Bronchial epithelial cell (primary cell): ENCODE measurements at regions not wholly inside any gene's neighbourhood (a gene's known extent, or its start where the extent isn't known, plus 50 kb on each side); places are given as distances from the start of the nearest gene placed in this dataset.

Experiments used
- DNase-seq: peaks from one replicate; pipeline ENCODE4 v3.0.0-alpha.2; 2010; ENCODE audit warnings: low read depth
- FAIRE-seq: peaks from 2 replicates; lab custom pipeline; 2011; peaks lifted over from hg19 to GRCh38; lab: Jason Lieb, UNC
- H3K27me3 ChIP-seq: 2 replicates; pipeline ENCODE4 v1.5.1; 2011; ENCODE audit warnings: low read length; ENCODE audit not compliant: control insufficient read depth, insufficient read depth
- H3K36me3 ChIP-seq: 2 replicates; pipeline ENCODE4 v1.5.1; 2011; ENCODE audit warnings: low read length; ENCODE audit not compliant: control insufficient read depth, insufficient read depth
- H3K4me3 ChIP-seq: 2 replicates; pipeline ENCODE4 v1.5.1; 2011; ENCODE audit warnings: mild to moderate bottlenecking, low read depth, low read length, control low read depth
- TF ChIP-seq, protein P1 (sequence below): IDR thresholded peaks from 2 replicates; pipeline ENCODE4 v1.5.1; 2011; ENCODE audit warnings: mild to moderate bottlenecking, moderate library complexity, low read length, control low read depth, inconsistent platforms; ENCODE audit not compliant: insufficient read depth, severe bottlenecking

GRCh38 chr18:78630981-78631510, 348.6 kb upstream of the SALL3 start:
- no peak for DNase-seq
- TF ChIP-seq, protein P1, sequence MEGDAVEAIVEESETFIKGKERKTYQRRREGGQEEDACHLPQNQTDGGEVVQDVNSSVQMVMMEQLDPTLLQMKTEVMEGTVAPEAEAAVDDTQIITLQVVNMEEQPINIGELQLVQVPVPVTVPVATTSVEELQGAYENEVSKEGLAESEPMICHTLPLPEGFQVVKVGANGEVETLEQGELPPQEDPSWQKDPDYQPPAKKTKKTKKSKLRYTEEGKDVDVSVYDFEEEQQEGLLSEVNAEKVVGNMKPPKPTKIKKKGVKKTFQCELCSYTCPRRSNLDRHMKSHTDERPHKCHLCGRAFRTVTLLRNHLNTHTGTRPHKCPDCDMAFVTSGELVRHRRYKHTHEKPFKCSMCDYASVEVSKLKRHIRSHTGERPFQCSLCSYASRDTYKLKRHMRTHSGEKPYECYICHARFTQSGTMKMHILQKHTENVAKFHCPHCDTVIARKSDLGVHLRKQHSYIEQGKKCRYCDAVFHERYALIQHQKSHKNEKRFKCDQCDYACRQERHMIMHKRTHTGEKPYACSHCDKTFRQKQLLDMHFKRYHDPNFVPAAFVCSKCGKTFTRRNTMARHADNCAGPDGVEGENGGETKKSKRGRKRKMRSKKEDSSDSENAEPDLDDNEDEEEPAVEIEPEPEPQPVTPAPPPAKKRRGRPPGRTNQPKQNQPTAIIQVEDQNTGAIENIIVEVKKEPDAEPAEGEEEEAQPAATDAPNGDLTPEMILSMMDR, result no peak
- Histone ChIP-seq H3K36me3 (no peaks in the 10 kb centered on the region), H3K27me3 (no peaks in the 10 kb centered on the region), H3K4me3 (no peak overlapping the region)
- peak; percentile 23 for FAIRE-seq

DNA sequence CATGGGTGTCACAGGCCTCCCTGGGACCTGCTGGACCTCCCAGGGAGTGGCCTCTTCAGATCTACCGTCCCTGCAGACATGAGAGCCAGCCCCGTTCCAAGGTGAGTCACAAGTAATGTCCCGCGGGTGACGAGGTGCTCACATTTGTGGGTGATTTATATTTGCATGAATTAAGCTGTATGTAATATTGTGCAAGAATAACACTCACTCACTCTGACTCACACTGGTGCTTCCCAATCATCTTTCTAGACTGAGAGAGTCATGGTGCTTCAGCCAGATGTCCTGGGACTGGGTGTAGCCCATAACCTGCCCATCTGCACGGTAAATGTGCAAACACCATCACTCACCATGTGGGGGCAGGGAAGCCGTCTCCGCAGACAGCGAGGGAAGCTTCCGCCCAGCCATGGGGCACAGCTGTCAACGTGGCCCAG, 347.5 kb upstream of the SALL3 start:
- Histone ChIP-seq H3K36me3 (no peaks in the 10 kb centered on the region), H3K4me3 (no peak overlapping the region), H3K27me3 (no peaks in the 10 kb centered on the region)
- peak; percentile 81 for DNase-seq
- TF ChIP-seq, protein P1, result no peak
- no peak for FAIRE-seq

DNA sequence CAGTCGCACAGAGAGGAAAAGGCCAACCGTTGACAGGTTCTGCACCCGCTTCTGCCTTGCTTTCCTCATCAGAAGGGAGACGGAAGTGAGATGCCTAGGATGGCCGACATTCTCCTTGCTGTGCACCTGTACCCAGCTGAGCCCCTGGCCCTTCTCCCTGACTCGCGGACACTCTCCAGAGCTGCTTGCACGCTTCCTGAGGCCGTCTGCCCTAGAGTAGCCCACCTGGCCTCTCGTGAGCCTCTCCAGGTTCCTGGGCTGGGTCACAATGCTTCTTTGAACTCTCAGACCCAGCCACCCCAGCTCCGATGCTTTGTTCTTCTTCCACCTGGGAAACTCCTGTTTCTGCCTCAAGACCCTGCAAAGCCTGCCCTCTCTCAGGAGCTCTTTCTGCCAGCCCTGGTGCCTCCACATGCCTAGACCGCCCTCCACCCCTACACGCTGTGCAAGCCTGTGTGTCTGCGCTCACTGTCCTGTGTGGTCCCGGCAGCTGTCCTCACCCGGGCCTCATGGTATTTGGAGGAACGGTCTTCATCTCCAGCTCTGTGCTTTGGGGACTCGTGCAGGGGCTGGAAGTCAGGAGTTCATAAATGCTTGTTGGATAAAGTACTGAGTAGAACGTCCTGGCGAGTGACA, 345.4 kb upstream of the SALL3 start:
- H3K27me3 ChIP-seq, result no peaks in the 10 kb centered on the region

DNA sequence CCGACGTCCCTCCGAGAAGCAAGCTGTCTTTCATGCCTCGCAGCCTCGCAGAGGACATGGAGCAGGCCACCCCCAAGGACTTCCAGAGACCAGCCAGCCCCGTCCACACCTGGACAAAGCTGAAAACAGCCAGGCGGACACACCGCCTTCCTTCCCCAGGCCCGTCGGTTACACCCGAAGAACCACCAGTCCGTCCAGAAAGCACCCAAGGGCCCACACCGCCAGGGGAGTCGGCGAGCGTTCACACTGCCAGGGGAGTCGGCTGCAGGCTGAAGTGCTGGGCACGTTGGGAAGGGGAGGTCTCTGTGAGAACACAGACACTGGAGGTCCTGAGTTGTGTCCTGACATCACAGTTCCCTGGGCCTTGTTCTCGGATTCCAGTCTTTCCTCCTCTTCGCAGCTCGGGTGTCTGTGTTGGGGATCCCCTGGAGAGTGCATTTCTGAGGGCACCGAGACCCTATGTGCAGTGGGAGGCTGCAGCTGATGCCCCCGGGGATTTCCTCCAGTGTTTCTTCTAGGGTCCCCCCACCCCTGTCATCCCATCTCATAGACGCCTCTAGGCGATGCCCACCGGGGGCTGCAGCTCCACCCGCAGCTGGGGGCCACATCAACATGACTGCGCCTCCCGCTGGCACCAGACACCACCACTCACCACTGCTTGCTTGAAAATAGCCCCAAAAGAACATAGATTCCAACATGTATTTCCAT, 344.4 kb upstream of the SALL3 start:
- no peak for FAIRE-seq
- H3K27me3 ChIP-seq, result no peaks in the 10 kb centered on the region

More for the DNA sequence above, 345.4 kb upstream of the SALL3 start:
- DNase-seq (no peak), FAIRE-seq (no peak)
- no peaks in the 10 kb centered on the region for H3K36me3 ChIP-seq
- no peak overlapping the region for H3K4me3 ChIP-seq
- TF ChIP-seq, protein P1, result no peak

GRCh38 chr18:78636260-78636659, 343.4 kb upstream of the SALL3 start:
- FAIRE-seq (peak; percentile 99), DNase-seq (no peak)
- TF ChIP-seq, protein P1, result no peak

More for the DNA sequence above, 344.4 kb upstream of the SALL3 start:
- TF ChIP-seq, protein P1, result no peak
- no peaks in the 10 kb centered on the region for H3K36me3 ChIP-seq
- no peak for DNase-seq
- no peak overlapping the region for H3K4me3 ChIP-seq

More at GRCh38 chr18:78636260-78636659, 343.4 kb upstream of the SALL3 start:
- H3K4me3 ChIP-seq, result no peak overlapping the region
- no peaks in the 10 kb centered on the region for H3K36me3 ChIP-seq
- H3K27me3 ChIP-seq, result no peaks in the 10 kb centered on the region
